SK-N-SH (cell line): ENCODE measurements at regions not wholly inside any gene's neighbourhood (a gene's known extent, or its start where the extent isn't known, plus 50 kb on each side); places are given as distances from the start of the nearest gene placed in this dataset.

Experiments used
- CTCF ChIA-PET: fragments of 300-600, 350-600 bp; formaldehyde crosslinking; extraction: SDS; loops from one replicate; lab custom pipeline; 2021; lab: Yijun Ruan, JAX
- POLR2A ChIA-PET: fragments of 350-600 bp; sonication (Branson Sonifier 250); formaldehyde crosslinking; extraction: SDS; loops from one replicate; lab custom pipeline; 2020; ENCODE audit warnings: antibody characterized with exemption, inconsistent platforms; lab: Yijun Ruan, JAX
- DNase-seq: peaks from one replicate; pipeline ENCODE4 v3.0.0; 2012
- H2AFZ ChIP-seq: fragments of 200-600 bp; sonication (generic); 2 replicates; pipeline ENCODE4 v1.8.1; 2016; ENCODE audit warnings: antibody characterized with exemption, mild to moderate bottlenecking, low read depth
- H3F3A ChIP-seq: fragments of 200-600 bp; sonication (generic); replicated peaks from 2 replicates; pipeline ENCODE3; 2016; ENCODE audit warnings: antibody characterized with exemption, mild to moderate bottlenecking; ENCODE audit not compliant: insufficient read depth
- H3K27ac ChIP-seq, 2 experiments: fragments of 200-500 bp in 1 of 2; fragments of 200-600 bp in 1 of 2; sonication (Bioruptor generic) in 1 of 2; sonication (generic), shearing (Covaris generic) in 1 of 2; 2 replicates each; pipeline versions ENCODE4 v1.5.1 to v1.6.1; 2014 to 2016; ENCODE audit warnings: low read depth in 2 of 2, inconsistent platforms in 1 of 2, low read length in 1 of 2, mild to moderate bottlenecking in 1 of 2, mixed read lengths in 1 of 2
- H3K27me3 ChIP-seq: fragments of 200-600 bp; sonication (generic), shearing (Covaris generic); 2 replicates; pipeline ENCODE4 v1.6.1; 2016; ENCODE audit warnings: mixed run types; ENCODE audit not compliant: insufficient read depth
- H3K36me3 ChIP-seq, 2 experiments: fragments of 200-500 bp in 1 of 2; fragments of 200-600 bp in 1 of 2; sonication (Bioruptor generic) in 1 of 2; sonication (generic) in 1 of 2; replicated peaks in 1 of 2; 2 replicates each; pipeline versions ENCODE3 to v1.5.1; 2014 to 2016; ENCODE audit warnings: low read length in 1 of 2, mild to moderate bottlenecking in 1 of 2; ENCODE audit not compliant: insufficient read depth in 2 of 2, control insufficient read depth in 1 of 2
- H3K4me1 ChIP-seq, 2 experiments: fragments of 200-500 bp in 1 of 2; fragments of 200-600 bp in 1 of 2; sonication (Bioruptor generic) in 1 of 2; sonication (generic), shearing (Covaris generic) in 1 of 2; 2 replicates each; pipeline versions ENCODE4 v1.5.1 to v1.6.1; 2014 to 2016; ENCODE audit warnings: low read depth in 1 of 2, low read length in 1 of 2, mixed run types in 1 of 2; ENCODE audit not compliant: insufficient read depth in 2 of 2, control insufficient read depth in 1 of 2
- H3K4me2 ChIP-seq: fragments of 200-600 bp; sonication (generic), shearing (Covaris generic); 2 replicates; pipeline ENCODE4 v1.6.1; 2017; ENCODE audit warnings: mixed run types
- H3K4me3 ChIP-seq, 2 experiments: fragments of 200-500 bp in 1 of 2; fragments of 200-600 bp in 1 of 2; sonication (Bioruptor generic) in 1 of 2; sonication (generic), shearing (Covaris generic) in 1 of 2; 2 replicates each; pipeline versions ENCODE4 v1.5.1 to v1.8.1; 2014 to 2016; ENCODE audit warnings: low read depth in 2 of 2, inconsistent platforms in 1 of 2, low read length in 1 of 2, mild to moderate bottlenecking in 1 of 2, mixed read lengths in 1 of 2, moderate library complexity in 1 of 2
- H3K79me2 ChIP-seq: fragments of 200-600 bp; sonication (generic); 2 replicates; pipeline ENCODE4 v1.8.1; 2017; ENCODE audit warnings: mild to moderate bottlenecking; ENCODE audit not compliant: insufficient read depth
- H3K9ac ChIP-seq: fragments of 200-600 bp; sonication (generic); 2 replicates; pipeline ENCODE4 v1.6.1; 2017; ENCODE audit warnings: mixed run types
- H3K9me2 ChIP-seq: fragments of 200-600 bp; sonication (generic); 2 replicates; pipeline ENCODE4 v1.6.1; 2017; ENCODE audit warnings: mixed run types
- H3K9me3 ChIP-seq: fragments of 200-600 bp; sonication (generic); 2 replicates; pipeline ENCODE4 v1.6.1; 2017; ENCODE audit warnings: mixed run types, mild to moderate bottlenecking, moderate library complexity
- H4K20me1 ChIP-seq: fragments of 200-600 bp; sonication (generic); 2 replicates; pipeline ENCODE4 v1.6.1; 2017; ENCODE audit warnings: mild to moderate bottlenecking, mixed run types; ENCODE audit not compliant: insufficient read depth
- CHD2 ChIP-seq: fragments of 150-350 bp; IDR thresholded peaks from 2 replicates; pipeline ENCODE4 v1.6.1; 2018; ENCODE audit warnings: low read length; ENCODE audit not compliant: partially characterized antibody
- ELF1 ChIP-seq: IDR thresholded peaks from 2 replicates; pipeline ENCODE4 v1.4.0; 2012
- EP300 ChIP-seq, 2 experiments: IDR thresholded peaks; 2 replicates each; pipeline versions ENCODE4 v1.4.0 to v1.6.1; 2012; ENCODE audit warnings: borderline replicate concordance in 1 of 2, low read depth in 1 of 2, low read length in 1 of 2
- FOSL2 ChIP-seq: IDR thresholded peaks from 2 replicates; pipeline ENCODE4 v1.4.0; 2012; ENCODE audit warnings: low read depth, mild to moderate bottlenecking, moderate library complexity, borderline replicate concordance
- FOXM1 ChIP-seq: IDR thresholded peaks from 2 replicates; pipeline ENCODE4 v1.4.0; 2012; ENCODE audit warnings: low read depth, mild to moderate bottlenecking
- GATA2 ChIP-seq: sonication (generic); formaldehyde crosslinking; IDR thresholded peaks from 2 replicates; pipeline ENCODE4 v1.5.0; 2020; ENCODE audit warnings: mild to moderate bottlenecking, missing genetic modification reagents
- JUND ChIP-seq: IDR thresholded peaks from 2 replicates; pipeline ENCODE4 v1.4.0; 2012
- MEF2A ChIP-seq: IDR thresholded peaks from 2 replicates; pipeline ENCODE4 v1.4.0; 2012; ENCODE audit warnings: low read depth, borderline replicate concordance
- NFIC ChIP-seq: IDR thresholded peaks from 2 replicates; pipeline ENCODE4 v1.4.0; 2012; ENCODE audit warnings: borderline replicate concordance
- NRF1 ChIP-seq: IDR thresholded peaks from 2 replicates; pipeline ENCODE4 v1.6.1; 2012; ENCODE audit warnings: low read depth, mild to moderate bottlenecking, low read length
- PBX3 ChIP-seq: IDR thresholded peaks from 2 replicates; pipeline ENCODE4; 2012
- POLR2AphosphoS5 ChIP-seq: IDR thresholded peaks from 2 replicates; pipeline ENCODE4 v1.6.1; 2012; ENCODE audit warnings: low read depth, low read length
- RAD21 ChIP-seq: IDR thresholded peaks from 2 replicates; pipeline ENCODE4 v1.6.1; 2012; ENCODE audit warnings: mild to moderate bottlenecking, low read length
- REST ChIP-seq: IDR thresholded peaks from 2 replicates; pipeline ENCODE4 v1.6.1; 2012; ENCODE audit warnings: mild to moderate bottlenecking, low read depth, low read length, moderate library complexity
- RFX5 ChIP-seq: IDR thresholded peaks from 2 replicates; pipeline ENCODE4 v1.6.1; 2012; ENCODE audit warnings: mild to moderate bottlenecking, improper control_type of control experiment, low read length
- SIN3A ChIP-seq: IDR thresholded peaks from 2 replicates; pipeline ENCODE4 v1.6.1; 2012; ENCODE audit warnings: low read depth, mild to moderate bottlenecking, low read length, moderate library complexity, borderline replicate concordance
- SMC3 ChIP-seq: IDR thresholded peaks from 2 replicates; pipeline ENCODE4 v1.6.1; 2012; ENCODE audit warnings: low read depth, low read length, improper control_type of control experiment
- TCF12 ChIP-seq: IDR thresholded peaks from 2 replicates; pipeline ENCODE4 v1.4.0; 2012
- TEAD4 ChIP-seq: IDR thresholded peaks from 2 replicates; pipeline ENCODE4 v1.4.0; 2012; ENCODE audit warnings: mild to moderate bottlenecking, borderline replicate concordance; ENCODE audit not compliant: insufficient read depth
- ZBTB33 ChIP-seq: IDR thresholded peaks from 2 replicates; pipeline ENCODE4 v1.4.0; 2012; ENCODE audit warnings: low read depth, borderline replicate concordance
- WGBS: methylation state at CpG from one replicate; pipeline ENCODE4 v1.1.6; 2017; ENCODE audit warnings: low lambda C conversion rate; 5-methylcytosine and 5-hydroxymethylcytosine counted together

- TF ChIP-seq MEF2A = no peak
- TF ChIP-seq PBX3 = no peak
- TF ChIP-seq CHD2 = no peak
- no peak for TF ChIP-seq ELF1
- TF ChIP-seq RAD21 = no peak
- TF ChIP-seq EP300 (IDR thresholded peaks at IDR 0.05; ENCODE audit: borderline replicate concordance in 1 of 2, low read depth in 1 of 2, low read length in 1 of 2) = no peak
- no peak for TF ChIP-seq JUND
- TF ChIP-seq TCF12 = no peak
These were observed 253.0 kb downstream of the ARRDC4 start (continued) for GRCh38 chr15:98213346-98213979.

- Histone ChIP-seq H3K27me3 (no peaks in the 10 kb centered on the region; the same call in 1 of the 2 replicates), H2AFZ (no peak overlapping the region), H3K9me2 (no peaks in the 10 kb centered on the region), H3K9me3 (no peaks in the 10 kb centered on the region), H3K4me2 (no peak overlapping the region), H4K20me1 (no peaks in the 10 kb centered on the region), H3F3A (no peaks in the 10 kb centered on the region), H3K27ac (no peak overlapping the region), H3K79me2 (no peaks in the 10 kb centered on the region), H3K4me1 (no peaks in the 10 kb centered on the region), H3K4me3 (no peak overlapping the region), H3K36me3 (no peaks in the 10 kb centered on the region), H3K9ac (no peak overlapping the region)
- DNase-seq = no peak
- ChIA-PET POLR2A (no interaction called here), CTCF (no interaction called here)
- no peak for TF ChIP-seq TEAD4
- TF ChIP-seq ELF1 = no peak
- TF ChIP-seq FOXM1 = no peak
- TF ChIP-seq NRF1 = no peak
- TF ChIP-seq RFX5 = no peak
- TF ChIP-seq POLR2AphosphoS5 = no peak
- TF ChIP-seq REST = no peak
- TF ChIP-seq FOSL2 = no peak
- TF ChIP-seq PBX3 = no peak
- TF ChIP-seq ZBTB33 = no peak
- TF ChIP-seq SIN3A = no peak
- TF ChIP-seq GATA2 (CRISPR knock-in tag) = no peak
- TF ChIP-seq NFIC = no peak
- no peak for TF ChIP-seq SMC3
- TF ChIP-seq EP300 (IDR thresholded peaks at IDR 0.05; ENCODE audit: borderline replicate concordance in 1 of 2, low read depth in 1 of 2, low read length in 1 of 2) = no peak
- 1% methylated on average over 4 of the region's 4 CpGs for WGBS
These were observed 255.7 kb downstream of the ARRDC4 start for GRCh38 chr15:98216166-98216565.
